HG02981 (cell line): ENCODE measurements at regions not wholly inside any gene's neighbourhood (a gene's known extent, or its start where the extent isn't known, plus 50 kb on each side); places are given as distances from the start of the nearest gene placed in this dataset.
"Not testable (repeated sequence)": the region's sequence is repeated elsewhere in the genome, so short reads cannot be mapped to it uniquely, and the experiment has no call there.

Source experiments
- ATAC-seq: cut with Tn5 transposase; IDR thresholded peaks from one replicate; pipeline ENCODE4 v1.9.1; 2021; ENCODE audit warnings: mild to moderate bottlenecking, moderate library complexity; ENCODE audit not compliant: unreplicated experiment

DNA sequence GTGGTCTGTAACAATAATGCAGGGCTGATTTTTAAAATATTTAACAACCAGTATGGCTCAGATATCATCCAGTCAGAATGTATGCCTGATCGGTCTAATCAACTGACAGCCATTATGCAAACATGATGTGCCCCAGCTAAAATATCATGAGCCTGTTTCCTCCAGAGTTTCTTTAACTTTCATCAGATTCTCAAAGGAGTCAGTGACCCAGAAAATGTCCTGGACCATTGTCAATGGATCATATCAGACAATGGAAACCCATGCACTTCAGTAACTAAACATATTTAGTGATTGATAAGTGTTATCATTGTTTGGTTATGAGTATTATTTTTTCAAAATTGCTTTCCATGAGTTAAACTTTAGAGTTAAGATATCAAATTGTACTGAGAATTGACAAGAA, 173.5 kb downstream of the LMBRD1 start:
- no peak for ATAC-seq

DNA sequence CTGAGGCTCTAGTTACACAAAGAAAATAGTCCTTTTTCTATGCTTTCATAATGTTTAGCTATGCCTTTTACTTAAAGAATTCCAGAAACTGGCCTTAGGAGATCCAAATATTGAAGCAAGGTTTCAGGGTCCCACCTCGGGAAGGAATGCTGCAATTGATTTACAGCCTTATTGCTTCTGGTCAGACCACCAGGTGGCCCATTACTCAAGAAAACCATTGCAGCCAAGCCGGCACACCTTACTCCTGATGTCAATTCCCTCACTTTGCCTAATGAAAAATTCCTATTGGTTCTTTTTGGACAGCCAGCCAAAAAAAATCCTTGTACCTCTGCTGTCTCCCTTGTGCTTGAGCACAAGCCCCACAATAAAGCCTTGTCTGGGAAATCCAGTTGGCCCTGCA, 173.9 kb downstream of the LMBRD1 start:
- ATAC-seq: no peak

DNA sequence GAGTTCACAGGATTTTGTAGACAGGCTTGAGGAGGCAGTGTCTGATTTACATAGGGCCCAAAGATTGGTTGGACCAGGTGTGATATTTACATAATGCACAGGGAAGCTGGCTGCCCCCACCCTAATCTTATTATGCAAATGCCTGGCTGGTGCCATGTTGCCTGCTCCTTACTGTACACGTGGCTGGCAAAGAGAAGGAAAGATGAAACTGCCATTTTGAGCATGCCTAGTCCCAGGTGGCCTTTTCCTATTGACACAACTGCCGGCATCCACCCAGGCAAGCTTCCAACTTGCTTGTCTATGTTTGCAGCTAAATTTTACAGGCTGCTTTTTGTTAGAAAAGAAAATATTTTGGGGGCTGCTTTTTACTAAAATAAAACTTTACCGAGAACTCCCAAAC, 174.6 kb downstream of the LMBRD1 start:
- ATAC-seq: no peak

DNA sequence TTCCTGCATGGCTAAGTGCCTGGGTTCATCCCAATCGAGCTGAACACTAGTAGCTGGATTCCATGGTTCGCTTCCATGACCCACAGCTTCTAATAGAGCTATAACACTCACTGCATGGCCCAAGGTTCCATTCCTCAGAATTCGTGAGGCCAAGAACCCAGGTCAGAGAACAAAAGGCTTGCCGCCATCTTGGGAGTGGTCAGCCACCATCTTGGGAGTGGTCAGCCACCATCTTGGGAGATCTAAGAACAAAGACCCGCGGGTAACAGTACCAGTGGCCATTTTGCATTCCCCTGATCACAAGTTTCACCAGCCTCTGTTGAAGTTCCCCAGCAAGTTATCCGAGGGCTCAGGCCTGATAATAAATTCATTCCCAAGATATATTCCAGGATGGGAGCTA, 179.6 kb downstream of the LMBRD1 start:
- no peak for ATAC-seq

DNA sequence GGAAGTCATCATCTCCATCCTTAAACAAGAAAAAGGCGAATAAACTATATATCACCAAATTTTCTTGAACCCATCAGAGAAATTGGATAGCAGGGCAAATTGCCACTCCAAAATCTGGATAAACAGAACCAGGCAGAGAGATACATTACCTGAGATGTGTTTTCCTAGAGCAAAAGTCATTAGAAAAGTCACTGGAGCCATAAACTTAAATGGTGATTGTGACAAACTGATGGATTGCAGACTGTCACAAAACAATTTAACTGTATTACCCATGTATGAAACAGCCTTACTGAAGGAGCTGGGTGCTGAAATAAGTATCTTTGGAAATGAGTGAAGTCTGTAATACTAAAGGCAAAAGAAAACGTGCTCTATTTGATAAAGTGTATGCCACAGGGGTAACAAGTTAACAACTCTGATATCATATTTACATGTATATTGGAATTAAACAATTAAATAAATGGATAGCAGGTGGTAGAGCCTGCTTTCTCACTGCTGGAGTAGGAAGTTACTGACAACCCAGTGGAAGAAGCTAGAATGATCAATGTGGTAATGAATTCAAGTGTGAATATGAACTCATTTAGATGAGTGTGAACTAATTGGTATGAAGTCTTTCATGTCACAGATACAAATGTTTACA, 186.9 kb downstream of the LMBRD1 start:
- no peak for ATAC-seq

DNA sequence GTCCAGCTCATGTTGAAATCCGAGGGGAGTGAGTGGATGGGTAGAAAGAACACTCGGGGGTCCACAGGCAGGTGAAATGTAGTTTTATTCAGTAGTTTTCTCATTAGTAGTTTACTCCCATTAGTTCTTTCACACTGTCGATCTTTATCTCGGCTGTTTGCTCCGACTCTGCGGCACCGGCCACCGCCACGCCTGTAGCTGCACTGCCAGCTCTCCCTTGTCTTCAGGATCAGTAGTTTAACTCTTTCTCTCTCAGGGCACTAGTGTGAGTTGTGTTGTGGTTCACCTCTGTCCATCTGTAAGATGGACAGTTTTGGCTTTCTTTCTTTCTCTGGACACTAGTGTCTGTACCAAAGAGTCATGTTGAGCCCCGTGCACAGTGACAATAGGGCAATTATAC, 195.7 kb downstream of the LMBRD1 start:
- no peak for ATAC-seq

DNA sequence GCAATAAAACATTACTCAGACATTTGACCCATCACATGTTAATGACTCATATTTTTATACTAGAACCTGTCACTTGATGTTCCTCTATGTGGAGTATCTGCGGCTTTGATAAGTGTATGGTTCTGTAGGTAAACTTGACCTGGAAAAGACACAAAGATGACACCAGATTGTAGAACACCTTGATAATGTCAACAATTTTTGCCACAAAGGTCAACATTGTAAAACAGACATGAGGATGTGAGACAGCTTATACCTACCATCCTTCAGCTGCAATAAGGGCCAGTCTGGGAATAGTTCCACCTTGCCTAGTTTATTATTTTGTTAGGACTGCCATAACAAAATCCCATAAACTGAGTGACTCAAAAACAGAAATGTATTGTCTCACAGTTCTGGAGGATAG, 202.4 kb downstream of the LMBRD1 start:
- ATAC-seq: no peak

DNA sequence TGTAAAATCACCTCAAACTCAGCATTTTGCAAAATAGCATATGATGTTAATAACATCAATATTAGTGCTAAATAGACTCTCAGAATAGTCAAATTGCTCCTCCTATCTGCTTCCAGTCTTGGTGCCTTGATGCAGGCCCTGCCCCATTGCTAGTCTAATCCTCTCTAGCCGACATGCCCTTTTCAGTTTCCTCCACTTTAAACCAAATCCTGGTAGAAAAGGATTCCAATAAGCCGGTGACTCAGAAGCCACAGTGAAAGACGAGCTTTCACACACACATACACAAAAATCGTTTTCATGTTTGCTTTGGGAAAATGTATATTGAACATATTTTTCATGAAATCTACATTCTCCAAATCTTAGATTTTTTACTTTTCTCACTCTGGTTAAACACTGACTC, 203.1 kb downstream of the LMBRD1 start:
- ATAC-seq: no peak

DNA sequence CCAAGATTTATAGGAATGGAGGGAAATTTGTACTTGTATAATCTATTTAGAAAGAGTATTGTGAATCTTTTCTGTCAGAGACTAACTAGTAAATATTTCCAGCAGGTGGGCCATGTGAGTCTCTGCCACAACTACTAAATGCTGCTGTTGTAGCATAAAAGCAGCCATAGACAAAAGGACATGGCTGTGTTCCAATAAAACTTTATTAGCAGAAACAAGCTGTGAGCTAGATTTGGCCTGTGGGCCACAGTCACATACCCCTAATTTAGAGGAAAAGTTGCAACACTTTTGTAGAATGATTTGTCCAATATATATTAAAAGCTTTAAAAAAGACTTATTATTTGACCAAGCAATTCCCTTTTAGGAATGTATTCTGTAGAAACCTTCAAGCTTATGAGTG, 207.2 kb downstream of the LMBRD1 start:
- ATAC-seq: no peak

DNA sequence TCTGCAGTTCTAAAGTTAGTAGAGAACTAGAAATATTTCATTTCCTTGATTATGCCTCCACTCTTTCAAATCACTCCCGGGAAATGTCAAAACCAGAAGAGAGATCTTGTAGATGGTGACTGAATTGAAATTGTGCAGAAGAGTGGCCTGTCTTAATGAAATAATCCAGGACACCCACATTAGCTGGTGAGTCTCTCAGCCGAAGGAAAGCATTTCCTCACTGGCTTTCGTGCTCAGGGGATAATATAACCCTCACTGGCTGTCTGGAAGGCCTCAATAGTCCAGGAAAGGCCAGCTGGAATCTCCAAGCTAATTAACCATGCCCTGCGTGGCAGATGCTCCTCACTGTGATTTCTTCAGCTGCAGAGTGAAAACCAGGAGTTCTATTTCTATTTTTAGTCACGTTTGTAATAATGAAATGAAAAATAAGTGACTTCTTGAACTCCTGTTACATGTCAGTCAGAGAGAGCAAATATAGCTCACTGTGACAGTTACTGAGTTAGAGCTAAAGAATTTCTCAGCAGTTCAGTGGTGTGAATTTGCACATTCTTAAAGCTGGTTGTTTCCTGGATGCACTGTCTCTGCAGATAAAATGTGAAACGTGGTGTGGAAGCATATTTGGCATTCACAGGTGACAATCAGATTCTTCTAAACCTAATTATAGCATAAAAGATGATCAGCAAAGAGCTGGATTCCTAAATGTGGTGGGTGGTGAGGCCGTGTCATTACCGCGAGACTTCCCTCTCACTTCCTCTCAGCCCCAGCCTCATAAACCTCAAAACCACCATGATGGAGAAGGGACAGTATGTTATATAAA, 211.7 kb downstream of the LMBRD1 start:
- peak; percentile 84 for ATAC-seq

DNA sequence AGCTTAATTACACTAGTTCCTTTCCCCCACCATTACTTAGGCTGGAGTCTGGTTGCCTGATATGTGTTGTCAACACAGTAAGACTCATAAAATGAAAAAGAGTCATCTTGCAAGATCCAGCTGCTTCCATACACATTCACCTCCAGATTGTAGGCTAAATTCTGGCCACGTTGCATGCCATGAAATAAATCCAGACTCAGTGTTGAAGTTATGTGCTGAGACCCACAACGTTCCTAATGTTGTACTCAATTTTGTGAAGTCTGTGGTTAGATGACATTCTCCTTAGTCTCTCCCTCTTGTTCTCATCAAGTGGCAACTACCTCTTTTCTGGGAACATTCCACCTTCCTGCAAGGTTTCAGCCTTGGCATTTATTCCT, 212.3 kb downstream of the LMBRD1 start:
- no peak for ATAC-seq

DNA sequence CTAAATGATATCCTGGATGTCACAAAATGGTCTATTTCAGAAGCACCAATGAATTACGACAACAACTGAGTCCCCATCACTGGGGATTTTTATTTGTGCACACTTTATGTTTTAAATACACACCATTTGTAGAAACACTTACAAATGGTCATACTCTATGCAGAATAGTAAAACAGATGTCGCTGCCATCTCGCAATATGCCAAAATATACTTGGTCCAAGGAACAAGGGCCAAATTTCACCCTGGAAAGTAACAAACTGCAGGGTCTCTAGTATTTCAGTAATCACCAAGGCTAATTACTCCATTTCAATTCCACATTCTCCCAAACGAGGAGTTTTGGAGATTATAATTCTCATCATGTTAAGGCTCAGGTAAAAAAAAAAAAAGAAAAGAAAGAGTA, 215.2 kb downstream of the LMBRD1 start:
- ATAC-seq: no peak

DNA sequence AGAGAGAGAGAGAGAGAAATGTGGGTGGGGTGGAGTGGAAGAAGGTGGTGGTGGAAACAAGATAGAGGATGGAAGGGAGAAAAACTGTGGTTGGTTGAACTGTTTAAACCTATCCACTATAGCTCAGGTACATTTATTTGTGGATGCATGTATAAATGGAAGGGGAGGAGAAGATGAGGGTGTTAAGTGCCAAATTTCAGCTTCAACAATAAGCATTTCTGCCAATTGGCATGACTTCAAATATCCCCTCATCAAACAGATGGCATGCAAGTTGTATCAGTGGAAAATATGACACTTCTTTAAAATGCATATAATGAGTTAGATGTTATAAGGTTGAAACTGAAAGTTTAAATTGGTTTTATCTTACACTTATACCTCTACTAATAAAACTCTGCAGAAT, 216.1 kb downstream of the LMBRD1 start:
- no peak for ATAC-seq

DNA sequence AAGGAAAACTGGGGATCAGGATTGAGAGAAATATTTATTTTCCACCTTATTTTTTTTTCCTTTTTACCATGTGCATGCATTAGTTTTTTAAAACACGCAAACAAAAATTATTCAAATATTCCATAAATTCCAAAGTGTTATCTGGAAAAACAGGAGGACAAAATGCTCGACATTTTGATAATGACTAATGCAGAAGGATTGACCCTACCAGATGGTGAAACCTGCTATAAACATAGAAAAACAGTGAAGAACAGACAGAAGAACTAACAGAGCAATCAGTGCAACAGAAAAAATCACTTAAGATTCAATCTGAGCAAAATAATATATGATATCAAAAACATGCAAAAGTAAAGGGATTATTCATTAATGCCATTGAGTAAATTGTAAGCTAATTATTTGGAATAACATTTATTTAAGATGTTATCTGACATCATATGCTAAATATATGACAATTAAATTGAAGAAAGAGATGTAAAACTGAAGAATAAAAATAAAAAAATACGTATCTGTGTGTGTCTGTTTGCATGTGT, 218.4 kb downstream of the LMBRD1 start:
- no peak for ATAC-seq

DNA sequence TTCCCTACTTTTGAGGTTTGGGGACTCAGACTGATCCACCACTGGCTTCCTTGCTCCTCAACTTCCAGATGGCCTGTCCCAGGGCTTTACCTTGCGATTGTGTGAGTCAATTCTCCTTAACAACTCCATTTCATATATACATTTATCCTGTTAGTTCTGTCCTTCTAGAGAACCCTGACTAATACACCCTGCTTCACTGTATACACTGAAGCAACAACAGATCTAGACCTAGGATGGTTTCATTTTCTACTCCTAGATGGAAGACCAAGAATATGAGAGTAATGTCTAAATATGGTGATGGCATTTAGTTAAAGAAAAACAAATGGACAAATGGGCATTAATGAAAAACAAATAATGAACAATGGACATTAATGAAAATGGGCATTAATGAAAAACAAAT, 225.6 kb downstream of the LMBRD1 start:
- ATAC-seq: no peak

DNA sequence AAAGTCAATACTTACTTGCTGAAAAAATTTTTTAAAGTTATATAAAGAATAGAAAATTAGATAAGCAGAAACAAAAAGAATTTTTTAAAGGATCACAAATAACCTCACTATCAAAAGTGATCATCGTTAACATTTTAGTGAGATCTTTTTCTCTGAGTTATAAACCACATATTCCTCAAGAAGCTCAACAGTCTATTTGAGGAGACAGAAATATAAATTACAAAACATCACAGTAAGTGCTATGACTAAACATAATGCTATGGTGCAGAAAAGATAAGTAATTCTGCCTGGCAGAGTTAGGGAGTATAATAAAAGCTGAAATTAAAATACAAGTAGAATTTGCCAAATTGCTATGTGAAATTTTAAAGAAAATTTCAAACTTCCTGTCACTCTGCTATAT, 226.7 kb downstream of the LMBRD1 start:
- ATAC-seq: no peak

DNA sequence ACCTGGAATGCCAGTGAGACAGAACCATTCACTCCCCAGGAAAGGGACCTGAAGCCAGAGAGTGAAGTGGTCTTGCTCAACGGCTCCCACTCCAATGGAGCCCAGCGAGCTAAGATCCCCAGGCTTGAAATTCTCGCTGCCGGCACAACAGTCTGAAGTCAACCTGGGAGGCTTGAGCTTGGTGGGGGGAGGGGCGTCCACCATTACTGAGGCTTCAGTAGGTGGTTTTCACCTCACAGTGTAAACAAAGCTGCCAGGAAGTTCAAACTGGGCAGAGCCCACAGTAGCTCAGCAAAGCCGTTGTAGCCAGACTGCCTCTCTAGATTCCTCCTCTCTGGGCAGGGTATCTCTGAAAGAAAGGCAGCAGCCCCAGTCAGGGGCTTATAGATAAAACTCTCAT, 236.2 kb downstream of the LMBRD1 start:
- not testable (repeated sequence) for ATAC-seq

DNA sequence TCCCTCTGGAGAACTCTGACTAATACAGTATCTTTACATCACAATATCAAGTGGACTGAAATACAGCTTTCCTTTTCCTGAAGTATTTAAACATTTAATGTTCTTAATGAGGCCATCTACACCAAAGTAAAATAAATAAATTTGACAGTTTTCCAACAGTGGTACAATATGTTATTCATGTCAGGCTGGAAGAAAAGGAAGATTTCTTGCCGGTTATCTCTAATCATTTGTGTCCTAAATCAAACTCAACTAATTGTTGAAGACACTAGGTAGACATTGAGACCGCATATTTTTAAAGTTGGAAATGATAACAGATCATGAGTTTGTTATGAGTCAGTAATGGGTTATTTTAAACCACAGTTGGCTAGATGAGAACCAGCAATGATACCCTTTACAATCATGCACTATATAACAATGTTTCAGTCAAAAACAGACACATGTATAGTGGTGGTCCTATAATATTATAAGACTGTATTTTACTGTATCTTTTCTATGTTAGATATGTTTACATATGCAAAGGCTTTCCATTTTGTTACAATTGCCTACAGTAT, 241.6 kb downstream of the LMBRD1 start:
- ATAC-seq: no peak

DNA sequence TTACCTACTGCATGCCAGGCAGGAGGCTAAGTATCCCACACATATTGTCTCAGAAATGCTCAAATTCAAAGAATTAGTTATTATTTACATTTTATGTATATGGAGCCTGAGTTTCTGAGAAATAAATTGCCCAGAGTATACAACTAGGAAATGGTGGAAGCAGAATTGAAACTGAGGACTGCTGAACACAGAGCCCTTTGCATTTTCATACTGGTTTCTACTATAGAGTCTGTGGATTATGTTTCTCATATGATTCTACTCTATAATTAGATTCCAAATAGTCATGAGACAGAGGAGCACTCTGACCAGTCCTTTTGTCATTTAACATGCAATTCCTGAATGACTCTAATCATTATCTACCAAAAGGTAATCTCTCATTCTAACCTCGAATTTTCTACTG, 254.3 kb downstream of the LMBRD1 start:
- ATAC-seq: no peak

DNA sequence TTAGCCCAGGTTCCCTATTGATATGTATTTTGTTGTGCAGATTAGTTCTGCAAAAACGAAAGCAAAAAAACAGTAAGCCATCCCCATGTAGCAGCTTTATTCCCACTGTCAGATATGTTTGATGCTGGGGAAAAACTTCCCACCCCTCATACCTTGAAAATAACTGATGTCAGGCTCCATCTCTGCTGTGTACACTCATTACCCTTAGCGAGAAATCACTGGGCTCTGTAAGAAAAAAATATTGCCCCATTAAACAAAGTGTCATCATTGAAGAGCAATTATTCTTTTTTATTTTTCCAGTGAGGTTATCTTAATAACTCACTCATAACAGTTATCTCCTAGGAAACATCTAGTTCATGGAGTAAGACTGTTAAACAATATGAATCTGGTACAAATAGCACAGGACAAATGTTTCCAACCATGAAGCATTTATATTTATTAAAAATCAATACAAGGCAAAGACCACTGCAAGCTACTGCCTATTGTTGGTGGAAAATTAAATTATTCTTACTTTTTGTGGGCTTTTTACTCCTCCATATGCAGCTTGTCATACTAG, 268.8 kb downstream of the LMBRD1 start:
- ATAC-seq: no peak

DNA sequence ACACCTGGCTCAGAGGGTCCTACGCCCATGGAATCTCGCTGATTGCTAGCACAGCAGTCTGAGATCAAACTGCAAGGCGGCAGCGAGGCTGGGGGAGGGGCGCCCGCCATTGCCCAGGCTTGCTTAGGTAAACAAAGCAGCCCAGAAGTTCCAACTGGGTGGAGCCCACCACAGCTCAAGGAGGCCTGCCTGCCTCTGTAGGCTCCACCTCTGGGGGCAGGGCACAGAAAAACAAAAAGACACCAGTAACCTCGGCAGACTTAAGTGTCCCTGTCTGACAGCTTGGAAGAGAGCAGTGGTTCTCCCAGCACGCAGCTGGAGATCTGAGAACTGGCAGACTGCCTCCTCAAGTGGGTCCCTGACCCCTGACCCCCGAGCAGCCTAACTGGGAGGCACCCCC, 281.3 kb downstream of the LMBRD1 start:
- ATAC-seq: not testable (repeated sequence)

DNA sequence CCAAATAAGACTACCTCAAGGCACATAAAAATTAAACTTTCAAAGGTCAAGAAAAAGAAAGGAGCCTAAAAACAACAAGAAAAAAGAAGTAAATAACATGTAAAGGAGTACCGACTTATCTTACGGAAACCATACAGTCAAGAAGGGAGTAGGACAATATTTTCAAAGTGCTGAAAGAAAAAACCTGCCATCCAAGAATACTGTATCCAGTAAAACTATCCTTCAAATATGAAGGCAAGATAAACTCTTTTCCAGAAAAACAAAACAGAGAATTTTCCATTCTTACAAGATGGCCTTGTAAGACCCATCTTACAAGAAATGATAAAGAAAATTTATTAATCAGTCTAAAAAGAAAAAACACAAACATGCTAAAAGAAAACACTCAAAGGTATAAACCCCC, 302.2 kb downstream of the LMBRD1 start:
- no peak for ATAC-seq
